Skin of body (tissue), 1 donor: ENCODE measurements at regions not wholly inside any gene's neighbourhood (a gene's known extent, or its start where the extent isn't known, plus 50 kb on each side); places are given as distances from the start of the nearest gene placed in this dataset.
"Not testable (repeated sequence)": the region's sequence is repeated elsewhere in the genome, so short reads cannot be mapped to it uniquely, and the experiment has no call there.

Experiments
- DNase-seq: peaks from one replicate; lab custom pipeline; 2025; lab: John Stamatoyannopoulos, UW

GRCh38 chr1:58836408-58836807, 52.6 kb upstream of the JUN start:
- DNase-seq: no peak

GRCh38 chr1:58837886-58838285, 54.0 kb upstream of the JUN start:
- no peak for DNase-seq

- DNase-seq: peak; percentile 20
Observed at GRCh38 chr1:58839147-58839795, 55.4 kb upstream of the JUN start.

DNA sequence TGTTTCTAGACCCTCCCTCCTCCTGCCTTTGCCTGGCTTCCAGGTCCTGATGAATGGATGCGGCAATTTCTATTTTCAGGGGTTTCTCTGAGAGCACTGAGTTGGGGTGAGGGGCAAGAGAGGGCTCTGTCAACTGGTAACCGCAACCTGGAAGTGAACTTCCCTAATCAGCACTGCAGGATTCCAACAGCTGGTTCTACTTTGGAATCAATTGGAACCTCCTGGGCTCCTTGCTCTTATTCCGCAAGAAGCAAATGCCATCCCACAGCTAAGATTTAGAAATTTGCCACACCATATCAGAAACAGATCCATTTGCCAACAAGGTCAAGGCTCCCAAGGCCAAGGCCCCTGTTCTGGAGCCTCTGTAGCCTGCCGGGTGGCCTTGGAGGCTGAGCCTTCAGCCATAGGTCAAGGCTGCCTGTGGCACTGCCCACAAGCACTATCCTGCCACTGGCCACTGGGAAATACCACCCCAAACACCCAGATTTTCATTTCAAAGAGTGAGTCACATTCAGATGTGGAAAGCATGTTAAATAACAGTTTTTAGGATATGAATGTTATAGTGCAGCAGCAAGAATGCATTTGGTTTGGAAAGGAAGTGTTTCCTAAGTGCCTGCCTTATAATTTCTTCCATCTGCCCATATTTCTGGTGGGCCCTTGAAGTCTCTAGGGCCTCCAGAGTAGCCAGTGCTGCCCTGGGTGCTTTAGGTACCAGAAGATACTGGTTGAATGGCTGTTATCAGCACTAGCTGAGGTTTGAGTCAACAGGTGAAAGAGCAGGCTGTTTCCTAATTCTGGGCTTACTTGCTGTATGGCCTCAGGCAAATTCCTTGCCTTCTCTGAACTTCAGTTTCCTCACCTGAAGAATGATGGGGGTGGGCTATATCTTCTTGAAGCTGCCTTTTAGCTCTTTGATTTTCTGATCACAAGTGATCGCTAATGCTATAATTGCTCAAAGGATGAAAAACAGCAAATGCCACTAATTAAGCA, 56.3 kb upstream of the JUN start:
- DNase-seq: no peak

GRCh38 chr1:58841455-58841854, 57.6 kb upstream of the JUN start:
- no peak for DNase-seq

DNA sequence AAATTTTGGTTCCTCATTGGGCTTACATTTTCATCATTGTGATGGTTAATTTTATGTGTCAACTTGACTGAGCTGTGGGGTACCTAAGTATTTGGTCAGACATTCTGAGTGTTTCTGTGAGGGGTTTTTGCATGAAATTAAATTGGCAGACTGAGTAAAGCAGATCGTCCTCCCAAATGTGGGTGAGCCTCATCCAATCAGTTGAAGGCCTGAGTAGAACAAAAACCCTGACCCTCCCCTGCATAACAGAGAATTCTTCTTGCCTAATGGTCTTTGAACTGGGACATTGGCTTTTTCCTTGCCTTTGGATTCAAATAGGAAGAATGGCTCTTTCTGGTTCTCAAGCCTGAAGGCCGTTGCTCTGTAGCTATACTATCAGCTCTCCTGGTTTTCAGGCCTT, 59.1 kb upstream of the JUN start:
- no peak for DNase-seq

GRCh38 chr1:58844176-58844575, 60.3 kb upstream of the JUN start:
- DNase-seq: no peak

GRCh38 chr1:58845942-58846341, 62.1 kb upstream of the JUN start:
- DNase-seq: no peak

- no peak for DNase-seq
Observed at GRCh38 chr1:58848818-58849411, 65.1 kb upstream of the JUN start.

- no peak for DNase-seq
Observed at GRCh38 chr1:58849551-58849950, 65.7 kb upstream of the JUN start.

GRCh38 chr1:58850636-58851035, 66.8 kb upstream of the JUN start:
- no peak for DNase-seq

DNA sequence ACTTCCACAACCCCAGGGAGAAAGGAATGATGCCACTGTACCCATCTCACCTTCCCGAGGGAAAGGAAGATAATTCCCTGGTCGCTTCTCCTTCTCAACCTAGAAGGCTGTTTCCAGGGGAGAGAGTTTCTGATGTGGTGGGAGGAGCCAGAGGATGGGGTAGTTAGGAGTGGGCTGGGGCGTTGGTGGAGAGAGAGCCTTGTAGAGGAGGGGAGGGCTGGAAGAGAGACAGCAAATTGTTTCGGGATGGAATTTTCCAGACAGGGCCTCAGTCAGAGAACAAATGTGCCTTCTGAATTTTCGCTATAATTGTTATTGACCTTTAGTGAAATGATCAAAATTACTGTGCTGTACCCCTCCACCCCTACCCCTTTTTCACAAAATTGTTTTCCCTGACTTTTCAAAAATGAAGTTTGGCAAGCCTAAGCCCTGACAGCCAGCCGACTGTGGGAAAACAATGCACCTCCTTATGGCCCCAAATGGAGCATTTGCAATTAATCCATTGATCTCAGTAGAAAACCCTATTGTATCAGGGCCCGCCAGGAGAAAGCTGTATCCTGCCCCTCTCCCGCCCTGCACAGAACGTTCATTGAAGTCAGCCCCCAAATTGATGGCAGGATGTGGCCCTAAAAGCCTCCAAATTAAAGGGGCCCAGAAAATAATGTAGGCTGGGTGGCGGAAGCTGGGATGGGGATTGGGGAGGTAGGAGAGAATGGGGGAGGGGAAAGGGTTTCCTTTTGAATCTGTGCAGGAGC, 69.1 kb upstream of the JUN start:
- DNase-seq: no peak

DNA sequence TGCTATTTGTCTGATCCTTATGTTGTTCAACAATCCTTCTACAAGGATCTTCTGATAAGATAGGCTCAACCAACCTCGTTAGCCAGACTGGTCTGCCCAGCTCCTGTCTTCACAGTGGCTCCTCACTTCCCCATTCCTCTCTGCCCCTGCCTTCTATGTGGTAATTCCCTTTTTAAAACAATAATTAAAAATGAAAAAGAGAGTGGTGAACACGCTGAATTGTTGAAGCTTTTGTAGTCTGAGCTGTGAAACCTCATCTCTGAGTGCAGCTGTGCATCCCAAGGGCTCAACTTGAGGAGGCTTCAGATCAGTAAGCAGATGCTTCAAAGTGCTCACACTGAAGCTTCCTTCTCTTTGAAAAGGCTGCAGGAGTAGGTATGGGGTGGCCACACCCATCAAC, 70.7 kb upstream of the JUN start:
- DNase-seq: no peak

GRCh38 chr1:58855274-58856165, 71.7 kb upstream of the JUN start:
- DNase-seq: no peak

DNA sequence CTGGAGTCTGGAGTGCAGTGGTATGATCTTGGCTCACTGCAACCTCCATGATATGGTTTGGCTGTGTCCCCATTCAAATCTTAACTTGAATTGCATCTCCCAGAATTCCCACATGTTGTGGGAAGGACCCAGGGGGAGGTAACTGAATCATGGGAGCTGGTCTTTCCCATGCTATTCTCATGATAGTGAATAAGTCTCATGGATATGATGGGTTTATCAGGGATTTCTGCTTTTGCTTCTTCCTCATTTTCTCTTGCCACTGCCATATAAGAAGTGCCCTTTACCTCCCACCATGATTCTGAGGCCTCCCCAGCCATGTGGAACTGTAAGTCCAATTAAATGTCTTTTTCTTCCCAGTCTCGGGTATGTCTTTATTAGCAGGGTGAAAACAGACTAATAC, 72.4 kb upstream of the JUN start:
- not testable (repeated sequence) for DNase-seq

DNA sequence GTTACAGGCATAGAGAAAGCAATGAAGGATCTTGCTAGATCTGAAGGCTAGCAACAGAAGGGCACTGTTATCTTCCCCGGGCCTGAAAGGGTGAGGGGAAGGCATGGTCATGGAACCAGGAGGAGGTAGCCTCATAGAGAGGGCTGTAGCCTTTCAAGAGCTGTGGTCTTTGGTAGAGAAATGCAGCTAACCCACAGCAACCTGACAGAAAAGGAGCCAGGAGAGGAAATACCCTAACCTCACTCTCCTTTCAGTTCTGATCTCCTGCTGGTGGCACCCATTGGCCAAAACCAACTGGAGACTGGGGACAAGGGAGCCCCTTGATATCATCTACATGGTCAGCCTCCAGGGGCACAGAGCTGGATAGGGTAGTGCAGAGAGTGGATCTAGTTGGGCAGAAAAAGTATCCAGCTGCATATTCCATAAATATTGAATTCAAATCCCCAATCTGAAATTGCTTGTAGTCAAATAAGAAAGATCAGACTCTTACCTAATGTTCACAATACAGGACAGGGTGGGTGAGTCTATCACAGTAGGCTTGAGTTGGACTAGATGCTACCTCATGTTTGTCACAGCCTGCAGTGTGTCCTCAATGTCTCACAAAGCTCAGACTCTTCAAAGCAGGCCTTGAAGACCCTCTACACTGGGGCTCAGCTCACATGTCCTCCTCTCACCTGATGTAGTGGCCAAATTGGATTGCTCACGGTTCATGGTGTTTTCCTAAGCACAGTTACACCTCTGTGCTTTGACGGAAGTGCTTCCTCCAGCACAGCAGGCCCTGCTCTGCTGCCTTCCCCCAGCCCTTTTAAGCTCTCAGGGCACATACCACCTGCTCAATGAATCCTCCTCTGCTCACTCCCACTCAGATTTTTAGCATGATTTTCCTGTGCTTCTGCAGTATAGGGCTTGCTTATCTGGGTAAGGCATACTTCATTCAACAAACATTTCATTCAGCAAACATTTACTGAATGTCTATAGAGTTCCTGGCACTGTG, 74.1 kb upstream of the JUN start:
- no peak for DNase-seq

GRCh38 chr1:58859769-58860485, 76.1 kb upstream of the JUN start:
- no peak for DNase-seq

DNA sequence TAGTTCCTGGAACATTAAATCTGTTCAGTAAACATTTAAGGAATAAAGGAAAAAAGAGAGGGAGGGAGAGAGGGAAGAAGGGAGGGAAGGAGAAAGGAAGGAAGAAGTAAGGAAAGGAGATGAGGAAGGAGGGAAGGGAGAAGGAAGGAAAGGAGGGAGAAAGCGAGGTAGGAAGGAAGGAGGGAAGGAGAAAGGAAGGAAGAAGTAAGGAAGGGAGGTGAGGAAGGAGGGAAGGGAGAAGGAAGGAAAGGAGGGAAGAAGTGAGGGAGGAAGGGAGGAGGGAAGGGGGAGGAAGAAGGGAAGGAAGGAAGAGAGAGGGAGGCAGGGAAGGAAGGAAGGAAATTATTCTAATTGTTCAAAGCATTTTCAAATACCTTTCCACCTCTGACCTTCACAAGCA, 77.2 kb upstream of the JUN start:
- DNase-seq: no peak

GRCh38 chr1:58861506-58861905, 77.7 kb upstream of the JUN start:
- no peak for DNase-seq
